ENCODE measurements at regions not wholly inside any gene's neighbourhood (a gene's known extent, or its start where the extent isn't known, plus 50 kb on each side); places are given as distances from the start of the nearest gene placed in this dataset.

DNA sequence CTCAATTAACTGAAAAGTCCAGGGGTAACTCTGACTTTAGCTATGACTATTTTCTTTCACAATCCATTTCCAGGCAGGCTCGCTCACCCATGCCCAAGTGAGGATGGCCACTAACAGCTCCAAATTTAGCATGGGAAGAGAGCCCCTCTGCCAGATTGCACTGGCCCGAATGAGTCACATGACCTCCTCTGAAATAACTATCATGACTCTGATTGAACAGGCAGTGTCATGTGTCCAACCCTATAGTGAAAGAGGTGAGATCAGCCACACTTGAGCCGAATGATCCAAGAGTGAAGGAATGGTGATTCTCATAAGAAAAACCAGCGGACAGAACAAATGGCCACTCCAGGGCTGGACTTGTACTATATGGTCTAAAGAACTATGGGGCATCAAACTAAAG lies 242.3 kb downstream of the NSG2 start:
- no peak overlapping the region for H3K4me3 ChIP-seq (ENCODE audit: control insufficient read depth, low read depth, low read length)
- TF ChIP-seq, protein P1, sequence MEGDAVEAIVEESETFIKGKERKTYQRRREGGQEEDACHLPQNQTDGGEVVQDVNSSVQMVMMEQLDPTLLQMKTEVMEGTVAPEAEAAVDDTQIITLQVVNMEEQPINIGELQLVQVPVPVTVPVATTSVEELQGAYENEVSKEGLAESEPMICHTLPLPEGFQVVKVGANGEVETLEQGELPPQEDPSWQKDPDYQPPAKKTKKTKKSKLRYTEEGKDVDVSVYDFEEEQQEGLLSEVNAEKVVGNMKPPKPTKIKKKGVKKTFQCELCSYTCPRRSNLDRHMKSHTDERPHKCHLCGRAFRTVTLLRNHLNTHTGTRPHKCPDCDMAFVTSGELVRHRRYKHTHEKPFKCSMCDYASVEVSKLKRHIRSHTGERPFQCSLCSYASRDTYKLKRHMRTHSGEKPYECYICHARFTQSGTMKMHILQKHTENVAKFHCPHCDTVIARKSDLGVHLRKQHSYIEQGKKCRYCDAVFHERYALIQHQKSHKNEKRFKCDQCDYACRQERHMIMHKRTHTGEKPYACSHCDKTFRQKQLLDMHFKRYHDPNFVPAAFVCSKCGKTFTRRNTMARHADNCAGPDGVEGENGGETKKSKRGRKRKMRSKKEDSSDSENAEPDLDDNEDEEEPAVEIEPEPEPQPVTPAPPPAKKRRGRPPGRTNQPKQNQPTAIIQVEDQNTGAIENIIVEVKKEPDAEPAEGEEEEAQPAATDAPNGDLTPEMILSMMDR (IDR thresholded peaks at IDR 0.05; ENCODE audit: control insufficient read depth, insufficient read depth, low read depth, low read length, missing control alignments), result no peak
- no peak for DNase-seq (ENCODE audit: low read depth)

DNA sequence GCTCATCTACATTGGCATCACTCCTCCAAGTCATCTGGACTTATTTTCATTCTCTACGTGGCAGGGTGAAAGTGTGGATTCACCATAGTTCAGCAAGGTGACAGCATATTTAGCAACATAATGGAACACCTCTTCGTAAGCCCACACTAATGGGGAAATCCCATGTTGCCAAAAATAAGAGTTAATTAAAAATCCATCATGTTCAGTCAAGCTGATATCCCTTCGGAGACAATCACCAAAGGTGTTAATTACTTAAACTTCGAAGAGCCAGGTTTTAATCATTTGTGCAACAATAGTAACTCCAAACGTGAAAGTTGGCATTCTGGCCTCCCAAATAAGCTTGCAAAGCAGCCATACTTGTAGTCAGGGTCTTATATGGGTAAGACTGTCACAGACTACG lies 242.9 kb downstream of the NSG2 start:
- no peak overlapping the region for H3K4me3 ChIP-seq (ENCODE audit: control insufficient read depth, low read depth, low read length)
- TF ChIP-seq, protein P1 (IDR thresholded peaks at IDR 0.05; ENCODE audit: control insufficient read depth, insufficient read depth, low read depth, low read length, missing control alignments), result no peak
- DNase-seq (ENCODE audit: low read depth), result no peak

DNA sequence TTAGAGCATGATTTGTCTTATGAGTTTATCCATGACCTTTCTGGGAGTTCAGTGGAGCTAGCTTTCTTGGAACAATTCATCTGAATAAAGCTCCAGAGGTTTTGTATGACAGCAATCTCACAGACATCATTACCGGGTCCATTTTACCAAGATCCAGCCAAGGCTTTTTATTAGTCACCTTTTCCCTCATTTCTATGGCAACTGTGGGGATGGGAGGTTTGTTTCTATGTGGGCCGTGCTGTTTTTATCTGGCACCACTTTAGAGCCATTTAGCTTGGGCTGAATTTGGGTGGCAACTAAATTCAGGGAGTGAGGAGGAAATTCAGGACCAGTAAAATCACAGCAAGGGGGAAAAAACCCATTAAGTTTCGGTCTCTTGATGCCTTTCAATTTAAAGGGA lies 245.7 kb downstream of the NSG2 start:
- no peak overlapping the region for H3K4me3 ChIP-seq (ENCODE audit: control insufficient read depth, low read depth, low read length)
- TF ChIP-seq, protein P1 (IDR thresholded peaks at IDR 0.05; ENCODE audit: control insufficient read depth, insufficient read depth, low read depth, low read length, missing control alignments), result no peak
- no peak for DNase-seq (ENCODE audit: low read depth)

DNA sequence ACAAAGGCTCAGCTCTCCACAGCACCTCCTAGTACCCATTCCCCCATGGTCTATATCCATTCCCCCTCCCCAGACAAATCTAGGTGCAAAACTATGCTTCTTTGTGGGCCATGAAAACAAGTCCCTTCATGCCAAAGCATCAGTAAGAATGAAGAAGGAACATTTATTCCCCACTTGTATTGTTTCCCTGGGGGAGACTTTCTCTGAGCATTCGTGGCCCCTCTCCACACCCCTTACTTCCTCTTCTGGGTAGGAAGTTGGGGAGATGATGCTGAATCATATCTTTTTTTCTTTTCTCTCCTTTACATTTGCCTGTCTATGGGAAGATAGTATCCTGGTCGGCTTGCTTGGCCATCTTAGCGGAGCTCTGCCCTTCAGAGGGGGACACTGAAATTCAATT lies 246.8 kb downstream of the NSG2 start:
- DNase-seq (ENCODE audit: low read depth), result no peak
- H3K4me3 ChIP-seq (ENCODE audit: control insufficient read depth, low read depth, low read length), result no peak overlapping the region
- TF ChIP-seq, protein P1 (IDR thresholded peaks at IDR 0.05; ENCODE audit: control insufficient read depth, insufficient read depth, low read depth, low read length, missing control alignments), result no peak

DNA sequence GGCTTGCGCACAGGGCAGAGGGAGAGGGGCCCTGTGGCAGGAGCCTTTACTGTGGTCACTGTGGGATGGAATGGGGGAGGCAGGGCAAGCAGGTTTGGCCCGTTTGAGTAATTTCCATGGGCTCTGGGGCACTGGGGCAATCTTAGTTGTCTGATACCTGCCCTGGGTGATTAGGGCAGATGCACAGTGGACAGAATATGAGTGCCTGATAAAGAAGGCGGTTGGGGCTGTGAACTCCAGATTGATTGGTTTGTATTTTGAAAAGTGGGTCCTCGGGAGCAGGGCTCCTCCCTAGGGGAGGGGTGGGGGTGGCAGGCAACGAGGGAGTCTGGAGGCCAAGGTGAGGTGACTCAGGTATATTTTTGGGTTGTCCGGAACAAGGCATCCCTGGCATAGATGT lies 247.5 kb downstream of the NSG2 start:
- H3K4me3 ChIP-seq (ENCODE audit: control insufficient read depth, low read depth, low read length), result no peak overlapping the region
- TF ChIP-seq, protein P1 (IDR thresholded peaks at IDR 0.05; ENCODE audit: control insufficient read depth, insufficient read depth, low read depth, low read length, missing control alignments), result no peak

DNA sequence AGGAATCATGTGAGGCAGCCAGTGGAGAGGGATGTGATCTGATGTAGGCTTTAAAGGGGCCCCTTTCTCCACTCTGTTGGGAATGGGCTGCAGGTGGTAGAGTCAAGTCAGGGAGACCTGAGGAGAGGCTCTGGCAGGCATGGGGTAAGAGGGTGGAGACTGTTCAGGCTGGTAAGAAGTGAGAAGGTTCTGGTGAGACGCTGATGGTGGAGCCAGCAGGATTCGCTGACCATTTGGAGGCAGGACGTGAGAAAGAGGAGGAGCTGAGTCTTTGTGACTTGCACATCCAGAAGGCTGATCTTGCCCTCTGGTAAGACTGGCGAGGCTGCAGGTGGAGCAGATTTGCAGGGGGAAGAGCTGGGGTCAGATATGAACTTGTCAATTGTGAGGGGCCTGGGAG lies 248.0 kb downstream of the NSG2 start:
- no peak for DNase-seq (ENCODE audit: low read depth)
- TF ChIP-seq, protein P1 (IDR thresholded peaks at IDR 0.05; ENCODE audit: control insufficient read depth, insufficient read depth, low read depth, low read length, missing control alignments), result no peak
- no peak overlapping the region for H3K4me3 ChIP-seq (ENCODE audit: control insufficient read depth, low read depth, low read length)

More for the DNA sequence above, 247.5 kb downstream of the NSG2 start:
- no peak for DNase-seq (ENCODE audit: low read depth)

Data from AG09309 (cell line).